HCT116 (cell line): ENCODE measurements at regions not wholly inside any gene's neighbourhood (a gene's known extent, or its start where the extent isn't known, plus 50 kb on each side); places are given as distances from the start of the nearest gene placed in this dataset.

Experiments used
- ATAC-seq: fragments of 200-7000 bp; cut with Tn5 transposase; 2 replicates; pipeline ENCODE4 v1.9.1; 2020; ENCODE audit warnings: mild to moderate bottlenecking, moderate library complexity
- BruUV-seq: library from RNA; stranded (reverse); fragments of 400-500 nt; replicated peaks from 2 replicates; lab custom pipeline; 2021; lab: Mats Ljungman, UMichigan
- CTCF ChIA-PET: fragments of 300-600 bp; sonication (Branson Sonifier 250); formaldehyde crosslinking; loops from one replicate; lab custom pipeline; 2021; ENCODE audit warnings: antibody characterized with exemption; lab: Charles Lee
- POLR2A ChIA-PET: fragments of 300-600, 350-600 bp; sonication (Branson Sonifier 250); formaldehyde crosslinking; loops from one replicate; lab custom pipeline; 2021; ENCODE audit warnings: antibody characterized with exemption; lab: Charles Lee
- RAD21 ChIA-PET, 2 experiments: fragments of 300-600 bp; sonication (Branson Sonifier 250); formaldehyde crosslinking; loops; one replicate each; lab custom pipeline; 2023; ENCODE audit warnings: low total read pairs in 2 of 2; ENCODE audit not compliant: uncharacterized antibody in 2 of 2, unreplicated experiment in 2 of 2, low non-redundant PET in 1 of 2; lab: Charles Lee
- DNase-seq: peaks from one replicate; pipeline ENCODE4 v3.0.0-alpha.2; 2010; ENCODE audit warnings: low read depth, low spot score
- H2AFZ ChIP-seq: fragments of 200-600 bp; shearing (Covaris generic), sonication (generic); 2 replicates; pipeline ENCODE4 v1.6.1; 2017; ENCODE audit warnings: low read depth, mixed run types, mixed read lengths, antibody characterized with exemption, low read length; ENCODE audit not compliant: poor library complexity, severe bottlenecking
- H3K27ac ChIP-seq: 2 replicates; pipeline ENCODE4 v1.5.1; 2012; ENCODE audit warnings: low read depth, low read length
- H3K27me3 ChIP-seq: fragments of 200-600 bp; sonication (generic); 2 replicates; pipeline ENCODE4 v1.6.1; 2016; ENCODE audit warnings: mixed run types, low read length, mixed read lengths; ENCODE audit not compliant: insufficient read depth
- H3K36me3 ChIP-seq, 2 experiments: fragments of 200-500 bp in 1 of 2; fragments of 200-600 bp in 1 of 2; sonication (Bioruptor generic) in 1 of 2; sonication (generic) in 1 of 2; 2 replicates each; pipeline versions ENCODE4 v1.5.1 to v1.6.1; 2014 to 2016; ENCODE audit warnings: low read length in 2 of 2, inconsistent platforms in 1 of 2, mixed read lengths in 1 of 2, mixed run types in 1 of 2; ENCODE audit not compliant: insufficient read depth in 2 of 2, control insufficient read depth in 1 of 2
- H3K4me1 ChIP-seq, 2 experiments: fragments of 200-600 bp in 1 of 2; sonication (generic) in 1 of 2; 2 replicates each; pipeline versions ENCODE4 v1.5.1 to v1.6.1; 2012 to 2017; ENCODE audit warnings: low read length in 2 of 2, inconsistent platforms in 1 of 2, mild to moderate bottlenecking in 1 of 2, mixed read lengths in 1 of 2, mixed run types in 1 of 2, moderate library complexity in 1 of 2; ENCODE audit not compliant: insufficient read depth in 2 of 2, control insufficient read depth in 1 of 2
- H3K4me2 ChIP-seq: fragments of 200-600 bp; sonication (generic); 2 replicates; pipeline ENCODE4 v1.6.1; 2017; ENCODE audit warnings: mixed run types, low read length, mixed read lengths
- H3K4me3 ChIP-seq, 2 experiments: fragments of 200-600 bp in 1 of 2; sonication (generic) in 1 of 2; replicated peaks in 1 of 2; 2 replicates each; pipeline ENCODE4 v1.5.1; 2011 to 2016; ENCODE audit warnings: low read length in 2 of 2, control low read depth in 1 of 2, low read depth in 1 of 2, mild to moderate bottlenecking in 1 of 2, mixed read lengths in 1 of 2, mixed run types in 1 of 2
- H3K79me2 ChIP-seq: fragments of 200-600 bp; sonication (generic); 2 replicates; pipeline ENCODE4 v1.6.1; 2017; ENCODE audit warnings: mild to moderate bottlenecking, mixed run types, low read length, moderate library complexity, mixed read lengths; ENCODE audit not compliant: insufficient read depth
- H3K9ac ChIP-seq: fragments of 200-600 bp; sonication (generic); 2 replicates; pipeline ENCODE4 v1.6.1; 2016; ENCODE audit warnings: low read length, mixed read lengths
- H3K9me2 ChIP-seq: fragments of 200-600 bp; sonication (generic), shearing (Covaris generic); 2 replicates; pipeline ENCODE4 v1.6.1; 2017; ENCODE audit warnings: mixed run types, mild to moderate bottlenecking, moderate library complexity; ENCODE audit not compliant: insufficient read depth
- H3K9me3 ChIP-seq, 2 experiments: fragments of 200-500 bp in 1 of 2; fragments of 200-600 bp in 1 of 2; sonication (Bioruptor generic) in 1 of 2; sonication (generic) in 1 of 2; 2 replicates each; pipeline ENCODE4 v1.6.1; 2014 to 2017; ENCODE audit warnings: low read length in 2 of 2, mixed read lengths in 2 of 2, inconsistent platforms in 1 of 2, low read depth in 1 of 2, mild to moderate bottlenecking in 1 of 2, mixed run types in 1 of 2, moderate library complexity in 1 of 2; ENCODE audit not compliant: control insufficient read depth in 1 of 2, insufficient read depth in 1 of 2
- H4K20me1 ChIP-seq: fragments of 200-600 bp; sonication (generic), shearing (Covaris generic); 2 replicates; pipeline ENCODE4 v1.6.1; 2017; ENCODE audit warnings: mixed run types, mild to moderate bottlenecking, moderate library complexity; ENCODE audit not compliant: insufficient read depth
- CEBPB ChIP-seq: IDR thresholded peaks from 2 replicates; pipeline ENCODE4 v1.6.1; 2012; ENCODE audit warnings: low read depth
- EZH2 ChIP-seq: fragments of 200-600 bp; sonication (generic); IDR thresholded peaks from 2 replicates; pipeline ENCODE4 v1.6.1; 2017; ENCODE audit warnings: antibody characterized with exemption, mixed run types
- FOSL1 ChIP-seq: IDR thresholded peaks from 2 replicates; pipeline ENCODE4 v1.6.1; 2012; ENCODE audit warnings: low read depth
- POLR2A ChIP-seq: IDR thresholded peaks from 2 replicates; pipeline ENCODE4 v1.7.0; 2011; ENCODE audit warnings: borderline replicate concordance; ENCODE audit not compliant: insufficient read depth, insufficient read length; ENCODE audit errors: extremely low read depth
- POLR2AphosphoS5 ChIP-seq: IDR thresholded peaks from 2 replicates; pipeline ENCODE4 v1.6.1; 2011; ENCODE audit warnings: mild to moderate bottlenecking, low read depth, low read length, moderate library complexity
- RAD21 ChIP-seq: IDR thresholded peaks from 2 replicates; pipeline ENCODE4 v1.6.1; 2012; ENCODE audit warnings: low read depth, mild to moderate bottlenecking
- SIN3A ChIP-seq: IDR thresholded peaks from 2 replicates; pipeline ENCODE4 v1.6.1; 2012; ENCODE audit warnings: low read depth
- ZNF274 ChIP-seq: fragments of 200-500 bp; sonication (Bioruptor generic); IDR thresholded peaks from 2 replicates; pipeline ENCODE4 v1.6.1; 2014; ENCODE audit warnings: mild to moderate bottlenecking, low read depth, low read length, inconsistent platforms
- intact Hi-C: fragments of 100-400 bp; cut with micrococcal nuclease; formaldehyde crosslinking; loops from 2 replicates; pipeline ENCODE4 v1.10.0; 2022
- TF ChIP-seq, protein P1 (sequence below): IDR thresholded peaks from 2 replicates; pipeline ENCODE4 v1.6.1; 2012; ENCODE audit warnings: low read depth
- TF ChIP-seq, protein P2 (sequence below): IDR thresholded peaks from 2 replicates; pipeline ENCODE4 v1.6.1; 2012
- TF ChIP-seq, protein P3 (sequence below): IDR thresholded peaks from 2 replicates; pipeline ENCODE4 v1.6.1; 2012

DNA sequence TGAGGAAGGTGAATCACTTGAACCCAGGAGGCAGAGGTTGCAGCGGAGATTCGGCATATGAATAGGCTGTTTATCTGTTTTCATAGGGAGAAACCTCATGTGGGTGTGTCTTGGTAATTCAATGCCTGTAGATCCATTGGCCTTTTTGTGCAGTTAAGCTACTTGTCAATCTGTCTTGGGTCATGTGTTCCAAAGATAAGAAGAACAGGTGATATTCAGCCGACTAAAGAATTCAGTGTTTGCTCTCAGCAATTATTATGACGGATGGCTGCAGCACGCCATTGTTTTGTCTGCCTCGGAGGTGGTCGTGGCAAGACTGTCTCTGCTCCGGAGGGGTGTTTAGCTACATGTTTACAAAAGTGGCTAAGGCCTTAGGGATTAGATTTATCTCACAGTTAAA is 573.0 kb upstream of the PCDH9 start:
- TF ChIP-seq EZH2, result no peak
- TF ChIP-seq, protein P1, sequence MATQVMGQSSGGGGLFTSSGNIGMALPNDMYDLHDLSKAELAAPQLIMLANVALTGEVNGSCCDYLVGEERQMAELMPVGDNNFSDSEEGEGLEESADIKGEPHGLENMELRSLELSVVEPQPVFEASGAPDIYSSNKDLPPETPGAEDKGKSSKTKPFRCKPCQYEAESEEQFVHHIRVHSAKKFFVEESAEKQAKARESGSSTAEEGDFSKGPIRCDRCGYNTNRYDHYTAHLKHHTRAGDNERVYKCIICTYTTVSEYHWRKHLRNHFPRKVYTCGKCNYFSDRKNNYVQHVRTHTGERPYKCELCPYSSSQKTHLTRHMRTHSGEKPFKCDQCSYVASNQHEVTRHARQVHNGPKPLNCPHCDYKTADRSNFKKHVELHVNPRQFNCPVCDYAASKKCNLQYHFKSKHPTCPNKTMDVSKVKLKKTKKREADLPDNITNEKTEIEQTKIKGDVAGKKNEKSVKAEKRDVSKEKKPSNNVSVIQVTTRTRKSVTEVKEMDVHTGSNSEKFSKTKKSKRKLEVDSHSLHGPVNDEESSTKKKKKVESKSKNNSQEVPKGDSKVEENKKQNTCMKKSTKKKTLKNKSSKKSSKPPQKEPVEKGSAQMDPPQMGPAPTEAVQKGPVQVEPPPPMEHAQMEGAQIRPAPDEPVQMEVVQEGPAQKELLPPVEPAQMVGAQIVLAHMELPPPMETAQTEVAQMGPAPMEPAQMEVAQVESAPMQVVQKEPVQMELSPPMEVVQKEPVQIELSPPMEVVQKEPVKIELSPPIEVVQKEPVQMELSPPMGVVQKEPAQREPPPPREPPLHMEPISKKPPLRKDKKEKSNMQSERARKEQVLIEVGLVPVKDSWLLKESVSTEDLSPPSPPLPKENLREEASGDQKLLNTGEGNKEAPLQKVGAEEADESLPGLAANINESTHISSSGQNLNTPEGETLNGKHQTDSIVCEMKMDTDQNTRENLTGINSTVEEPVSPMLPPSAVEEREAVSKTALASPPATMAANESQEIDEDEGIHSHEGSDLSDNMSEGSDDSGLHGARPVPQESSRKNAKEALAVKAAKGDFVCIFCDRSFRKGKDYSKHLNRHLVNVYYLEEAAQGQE, result no peak
- TF ChIP-seq, protein P2, sequence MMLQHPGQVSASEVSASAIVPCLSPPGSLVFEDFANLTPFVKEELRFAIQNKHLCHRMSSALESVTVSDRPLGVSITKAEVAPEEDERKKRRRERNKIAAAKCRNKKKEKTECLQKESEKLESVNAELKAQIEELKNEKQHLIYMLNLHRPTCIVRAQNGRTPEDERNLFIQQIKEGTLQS, result no peak
- TF ChIP-seq FOSL1, result no peak
- TF ChIP-seq SIN3A, result no peak
- TF ChIP-seq RAD21, result no peak
- TF ChIP-seq, protein P3, sequence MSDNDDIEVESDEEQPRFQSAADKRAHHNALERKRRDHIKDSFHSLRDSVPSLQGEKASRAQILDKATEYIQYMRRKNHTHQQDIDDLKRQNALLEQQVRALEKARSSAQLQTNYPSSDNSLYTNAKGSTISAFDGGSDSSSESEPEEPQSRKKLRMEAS, result no peak
- TF ChIP-seq POLR2AphosphoS5, result no peak
- TF ChIP-seq CEBPB, result no peak
- no peak for TF ChIP-seq ZNF274
- TF ChIP-seq POLR2A, result no peak
- H3K9me3 ChIP-seq, result no peaks in the 10 kb centered on the region
- ChIA-PET RAD21 (no interaction called here), CTCF (no interaction called here), POLR2A (no interaction called here)
- no peak overlapping the region for H2AFZ ChIP-seq
- no peaks in the 10 kb centered on the region for H3K27me3 ChIP-seq
- no peak for DNase-seq
- BruUV-seq, result no TSS peak
- H3K79me2 ChIP-seq, result no peaks in the 10 kb centered on the region
- no peak overlapping the region for H3K9ac ChIP-seq
- H3K4me1 ChIP-seq, result no peaks in the 10 kb centered on the region
- no peak for ATAC-seq
- no peak overlapping the region for H3K4me2 ChIP-seq
- no peak overlapping the region for H3K4me3 ChIP-seq
- H3K36me3 ChIP-seq, result no peaks in the 10 kb centered on the region
- no peaks in the 10 kb centered on the region; the same call in 1 of the 2 replicates for H4K20me1 ChIP-seq
- intact Hi-C loops, result no loop called here
- H3K9me2 ChIP-seq, result no peaks in the 10 kb centered on the region
- H3K27ac ChIP-seq, result no peak overlapping the region
